PC-9 (cell line): ENCODE measurements at regions not wholly inside any gene's neighbourhood (a gene's known extent, or its start where the extent isn't known, plus 50 kb on each side); places are given as distances from the start of the nearest gene placed in this dataset.

ENCODE experiments used
- BruUV-seq: library from RNA; stranded (reverse); fragments of 400-500 nt; replicated peaks from 2 replicates; lab custom pipeline; 2021; lab: Mats Ljungman, UMichigan
- CTCF ChIA-PET: fragments of 300-600 bp; sonication (Branson Sonifier 250); formaldehyde crosslinking; loops from one replicate; lab custom pipeline; 2022; ENCODE audit warnings: antibody characterized with exemption; lab: Charles Lee
- POLR2A ChIA-PET: fragments of 300-600 bp; sonication (Branson Sonifier 250); formaldehyde crosslinking; loops from one replicate; lab custom pipeline; 2022; ENCODE audit warnings: antibody characterized with exemption; ENCODE audit not compliant: unreplicated experiment; lab: Charles Lee
- DNase-seq, 2 experiments: peaks; one replicate each; pipeline versions ENCODE4 v3.0.0 to v3.0.0-alpha.2; 2015 to 2022; ENCODE audit warnings: mixed read lengths in 1 of 2
- H2AFZ ChIP-seq: fragments of 200-600 bp; sonication (generic); 2 replicates; pipeline ENCODE4 v1.8.1; 2017; ENCODE audit warnings: antibody characterized with exemption
- H3F3A ChIP-seq: fragments of 200-600 bp; sonication (generic); 2 replicates; pipeline ENCODE4 v1.8.1; 2017; ENCODE audit warnings: antibody characterized with exemption, mild to moderate bottlenecking, low read depth; ENCODE audit not compliant: insufficient read depth
- H3K27ac ChIP-seq: fragments of 200-600 bp; sonication (generic); 2 replicates; pipeline ENCODE4 v1.6.1; 2016; ENCODE audit warnings: mixed run types
- H3K27me3 ChIP-seq: fragments of 200-600 bp; sonication (generic); 2 replicates; pipeline ENCODE4 v1.6.1; 2016; ENCODE audit warnings: low read depth, mixed run types; ENCODE audit not compliant: insufficient read depth
- H3K36me3 ChIP-seq: fragments of 200-600 bp; sonication (generic); 2 replicates; pipeline ENCODE4 v1.6.1; 2016; ENCODE audit warnings: low read depth, mixed run types
- H3K4me1 ChIP-seq: fragments of 200-600 bp; sonication (generic); replicated peaks from 2 replicates; pipeline ENCODE4 v1.6.1; 2016; ENCODE audit warnings: mixed run types; ENCODE audit not compliant: insufficient read depth
- H3K4me2 ChIP-seq: fragments of 200-600 bp; sonication (generic); 2 replicates; pipeline ENCODE4 v1.6.1; 2017; ENCODE audit warnings: mixed run types
- H3K4me3 ChIP-seq: fragments of 200-600 bp; sonication (generic); 2 replicates; pipeline ENCODE4 v1.6.1; 2016; ENCODE audit warnings: mixed run types
- H3K79me2 ChIP-seq: fragments of 200-600 bp; sonication (generic); 2 replicates; pipeline ENCODE4 v1.6.1; 2017; ENCODE audit warnings: low read depth, mixed run types
- H3K9me2 ChIP-seq: fragments of 200-600 bp; sonication (generic); 2 replicates; pipeline ENCODE4 v1.8.1; 2017; ENCODE audit warnings: mild to moderate bottlenecking; ENCODE audit not compliant: insufficient read depth
- H3K9me3 ChIP-seq: fragments of 200-600 bp; sonication (generic); 2 replicates; pipeline ENCODE4 v1.8.1; 2016; ENCODE audit warnings: low read depth; ENCODE audit not compliant: insufficient read depth
- H4K20me1 ChIP-seq: fragments of 200-600 bp; sonication (generic); 2 replicates; pipeline ENCODE4 v1.8.1; 2017; ENCODE audit not compliant: insufficient read depth
- EZH2 ChIP-seq: fragments of 200-600 bp; sonication (generic); IDR thresholded peaks from 2 replicates; pipeline ENCODE4 v1.8.0; 2017; ENCODE audit warnings: antibody characterized with exemption, low read depth
- intact Hi-C: fragments of 100-400 bp; cut with micrococcal nuclease; formaldehyde crosslinking; loops from one replicate; pipeline ENCODE4 v1.10.0; 2022; ENCODE audit not compliant: unreplicated experiment
- TF ChIP-seq, protein P1 (sequence below): fragments of 200-600 bp; sonication (generic); conservative IDR thresholded peaks from 2 replicates; pipeline ENCODE4 v1.6.1; 2017; ENCODE audit warnings: mixed run types, antibody characterized with exemption, mild to moderate bottlenecking, moderate library complexity

GRCh38 chr3:82473864-82474541 lies 712.6 kb upstream of the GBE1 start:
- POLR2A ChIA-PET, result no interaction called here
- CTCF ChIA-PET, result no interaction called here
- Histone ChIP-seq H3K9me2 (no peaks in the 10 kb centered on the region; the same call in 1 of the 2 replicates), H4K20me1 (no peaks in the 10 kb centered on the region), H2AFZ (no peak overlapping the region), H3K36me3 (no peaks in the 10 kb centered on the region), H3K4me1 (peaks cover 5% of the 10 kb centered on the region; the same call in 1 of the 2 replicates), H3K79me2 (no peaks in the 10 kb centered on the region), H3K27me3 (no peaks in the 10 kb centered on the region), H3F3A (no peaks in the 10 kb centered on the region; the same call in 1 of the 2 replicates), H3K9me3 (0 out of 2 replicates have a peak, but pooled peaks cover 7% of the 10 kb centered on the region), H3K4me3 (no peak overlapping the region), H3K27ac (no peak overlapping the region), H3K4me2 (no peak overlapping the region)
- BruUV-seq, result no TSS peak
- TF ChIP-seq, protein P1, sequence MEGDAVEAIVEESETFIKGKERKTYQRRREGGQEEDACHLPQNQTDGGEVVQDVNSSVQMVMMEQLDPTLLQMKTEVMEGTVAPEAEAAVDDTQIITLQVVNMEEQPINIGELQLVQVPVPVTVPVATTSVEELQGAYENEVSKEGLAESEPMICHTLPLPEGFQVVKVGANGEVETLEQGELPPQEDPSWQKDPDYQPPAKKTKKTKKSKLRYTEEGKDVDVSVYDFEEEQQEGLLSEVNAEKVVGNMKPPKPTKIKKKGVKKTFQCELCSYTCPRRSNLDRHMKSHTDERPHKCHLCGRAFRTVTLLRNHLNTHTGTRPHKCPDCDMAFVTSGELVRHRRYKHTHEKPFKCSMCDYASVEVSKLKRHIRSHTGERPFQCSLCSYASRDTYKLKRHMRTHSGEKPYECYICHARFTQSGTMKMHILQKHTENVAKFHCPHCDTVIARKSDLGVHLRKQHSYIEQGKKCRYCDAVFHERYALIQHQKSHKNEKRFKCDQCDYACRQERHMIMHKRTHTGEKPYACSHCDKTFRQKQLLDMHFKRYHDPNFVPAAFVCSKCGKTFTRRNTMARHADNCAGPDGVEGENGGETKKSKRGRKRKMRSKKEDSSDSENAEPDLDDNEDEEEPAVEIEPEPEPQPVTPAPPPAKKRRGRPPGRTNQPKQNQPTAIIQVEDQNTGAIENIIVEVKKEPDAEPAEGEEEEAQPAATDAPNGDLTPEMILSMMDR, result no peak
- TF ChIP-seq EZH2, result no peak
- intact Hi-C loops, result no loop called here
- no peak for DNase-seq

- H4K20me1 ChIP-seq, result no peaks in the 10 kb centered on the region
- intact Hi-C loops, result no loop called here
- no peak overlapping the region for H3K4me2 ChIP-seq
- peak in 1 of 2 experiments; percentile 11 for DNase-seq
- no peaks in the 10 kb centered on the region for H3K36me3 ChIP-seq
- H3K4me3 ChIP-seq, result no peak overlapping the region
- ChIA-PET CTCF (no interaction called here), POLR2A (no interaction called here)
- H3K79me2 ChIP-seq, result no peaks in the 10 kb centered on the region
- no peaks in the 10 kb centered on the region for H3F3A ChIP-seq
- TF ChIP-seq EZH2, result no peak
- TF ChIP-seq, protein P1, result no peak
- no peaks in the 10 kb centered on the region for H3K9me3 ChIP-seq
- no peak overlapping the region for H2AFZ ChIP-seq
- BruUV-seq, result no TSS peak
- H3K4me1 ChIP-seq, result no peaks in the 10 kb centered on the region
- H3K27ac ChIP-seq, result no peak overlapping the region
- H3K9me2 ChIP-seq, result no peaks in the 10 kb centered on the region
- H3K27me3 ChIP-seq, result no peaks in the 10 kb centered on the region
Measured at GRCh38 chr3:82467051-82467450, 705.6 kb upstream of the GBE1 start.

GRCh38 chr3:82462977-82463376 lies 701.5 kb upstream of the GBE1 start:
- ChIA-PET CTCF (interaction anchor here (0.6 kb wide), 1 partner anchor 1075 kb away, joined by 3 read pairs; no protein-coding TSS in a partner anchor), POLR2A (no interaction called here)
- Histone ChIP-seq H3K4me2 (no peak overlapping the region), H2AFZ (no peak overlapping the region), H3K27ac (no peak overlapping the region), H3K9me2 (0 out of 2 replicates have a peak, but pooled peaks cover 4% of the 10 kb centered on the region), H3K9me3 (no peaks in the 10 kb centered on the region), H3K36me3 (no peaks in the 10 kb centered on the region), H3K79me2 (no peaks in the 10 kb centered on the region), H3K4me1 (no peaks in the 10 kb centered on the region), H4K20me1 (no peaks in the 10 kb centered on the region), H3K27me3 (no peaks in the 10 kb centered on the region), H3F3A (no peaks in the 10 kb centered on the region), H3K4me3 (no peak overlapping the region)
- no TSS peak for BruUV-seq
- intact Hi-C loops, result no loop called here
- DNase-seq, result peak in 1 of 2 experiments; percentile 9
- TF ChIP-seq, protein P1, result no peak
- TF ChIP-seq EZH2, result no peak
